ENCODE measurements at regions not wholly inside any gene's neighbourhood (a gene's known extent, or its start where the extent isn't known, plus 50 kb on each side); places are given as distances from the start of the nearest gene placed in this dataset.

DNA sequence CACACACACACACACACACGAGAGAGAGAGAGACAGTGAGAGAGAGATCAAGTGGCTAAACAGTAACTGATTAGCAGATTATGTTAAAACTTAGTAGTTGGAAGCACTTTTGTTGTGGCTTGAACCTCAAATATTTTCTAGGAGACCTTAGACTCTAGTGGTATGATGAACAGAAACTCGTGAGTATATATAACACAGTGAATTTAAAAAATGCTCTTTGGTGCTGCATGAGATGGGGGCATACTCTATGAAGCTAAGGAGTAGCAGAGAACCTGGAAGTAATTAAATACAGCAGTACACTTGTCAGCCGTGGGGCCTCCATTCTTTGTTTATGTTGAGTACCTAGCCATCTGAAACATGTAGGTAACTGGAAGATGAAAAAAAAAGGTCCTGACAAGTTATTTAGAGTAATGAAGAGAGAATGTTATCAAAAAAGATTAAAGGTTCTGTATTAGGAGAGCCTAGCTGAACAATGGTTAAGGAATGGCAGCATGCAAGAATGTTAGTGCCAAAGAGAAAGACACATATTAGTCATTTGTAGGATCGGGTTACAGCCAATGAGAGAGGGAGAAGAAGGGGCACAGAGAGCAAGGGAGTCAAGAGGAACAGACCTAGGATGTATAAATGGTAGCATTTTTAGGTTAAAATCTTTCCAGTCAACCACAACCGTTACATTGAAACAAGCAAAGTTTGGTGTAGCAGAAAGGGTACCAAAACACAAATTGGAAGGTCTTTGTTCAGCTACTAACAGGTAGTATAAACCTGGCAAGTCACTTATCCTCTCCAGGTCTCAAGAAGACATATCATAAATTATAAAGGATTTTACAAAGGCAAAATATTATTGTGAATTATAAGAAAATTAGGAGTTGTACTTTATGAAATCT is 316.7 kb upstream of the DIPK2B start:
- peaks cover 0 to 11% of the 10 kb centered on the region in 2 donors for H3K27me3 ChIP-seq (ENCODE audit: control insufficient read depth in 2 of 2, insufficient read depth in 2 of 2, low read length in 2 of 2)
- H3K4me1 ChIP-seq (ENCODE audit: control insufficient read depth in 1 of 2, insufficient read depth in 2 of 2, low read length in 2 of 2) = peaks cover 8 to 14% of the 10 kb centered on the region in 2 donors
- no peak overlapping the region for H2AFZ ChIP-seq (ENCODE audit: insufficient read depth, low read depth, low read length, poor library complexity, severe bottlenecking)
- intact Hi-C loops (cut with micrococcal nuclease) = no loop called here
- H3K4me1 Mint-ChIP-seq = peaks cover 10% of the 10 kb centered on the region
- H4K20me1 ChIP-seq (ENCODE audit: insufficient read depth, low read length) = no peaks in the 10 kb centered on the region
- H3K27ac ChIP-seq (ENCODE audit: low read depth in 1 of 2, low read length in 2 of 2) = no peak overlapping the region
- H3K9ac ChIP-seq (ENCODE audit: insufficient read depth, low read length, poor library complexity, severe bottlenecking) = no peak overlapping the region
- no peaks in the 10 kb centered on the region for H3K9me3 Mint-ChIP-seq
- H3K4me3 ChIP-seq (replicated peaks in 1 of 3; ENCODE audit: low read depth in 2 of 3, low read length in 3 of 3) = no peak overlapping the region
- TF ChIP-seq CTCF (IDR thresholded peaks at IDR 0.05) = no peak
- no peaks in the 10 kb centered on the region for H3K36me3 Mint-ChIP-seq
- no peak for DNase-seq
- peaks cover 0 to 7% (median 0%) of the 10 kb centered on the region in 3 donors for H3K27me3 Mint-ChIP-seq (ENCODE audit: low read depth in 3 of 3)
- H3K4me3 Mint-ChIP-seq = no peak overlapping the region
- no CpG with 5 or more reads among the region's 5 CpGs for WGBS (ENCODE audit: insufficient coverage)
- H3K27ac Mint-ChIP-seq = peak overlapping the region in 3 of 7 donors; percentile 33 to 78 (median 65)
- H3K9me3 ChIP-seq (replicated peaks in 1 of 2; ENCODE audit: control insufficient read depth in 1 of 2, insufficient read depth in 1 of 2, low read length in 2 of 2) = no peaks in the 10 kb centered on the region
- no peak overlapping the region for H3K4me2 ChIP-seq (replicated peaks; ENCODE audit: extremely low read depth, low read length, poor library complexity, severe bottlenecking)
- no peaks in the 10 kb centered on the region for H3K36me3 ChIP-seq (replicated peaks in 1 of 2; ENCODE audit: control insufficient read depth in 1 of 2, insufficient read depth in 2 of 2, low read length in 2 of 2)
- no peaks in the 10 kb centered on the region for H3K79me2 ChIP-seq (ENCODE audit: insufficient read depth, low read length)

- peak; percentile 64 for TF ChIP-seq CTCF (IDR thresholded peaks at IDR 0.05)
- WGBS (ENCODE audit: insufficient coverage) = no CpG with 5 or more reads among the region's 12 CpGs
- Histone ChIP-seq H4K20me1 (ENCODE audit: insufficient read depth, low read length) (no peaks in the 10 kb centered on the region), H3K9ac (ENCODE audit: insufficient read depth, low read length, poor library complexity, severe bottlenecking) (no peak overlapping the region), H3K4me1 (ENCODE audit: control insufficient read depth in 1 of 2, insufficient read depth in 2 of 2, low read length in 2 of 2) (peaks cover 8 to 14% of the 10 kb centered on the region in 2 donors), H3K27me3 (ENCODE audit: control insufficient read depth in 2 of 2, insufficient read depth in 2 of 2, low read length in 2 of 2) (peaks cover 0 to 6% of the 10 kb centered on the region in 2 donors), H3K27ac (ENCODE audit: low read depth in 1 of 2, low read length in 2 of 2) (peak overlapping the region; percentile 56 to 77), H3K4me2 (replicated peaks; ENCODE audit: extremely low read depth, low read length, poor library complexity, severe bottlenecking) (peak overlapping the region; percentile 43), H3K79me2 (ENCODE audit: insufficient read depth, low read length) (no peaks in the 10 kb centered on the region), H3K4me3 (replicated peaks in 1 of 3; ENCODE audit: low read depth in 2 of 3, low read length in 3 of 3) (peak overlapping the region in 1 of 3 experiments; percentile 54), H3K9me3 (replicated peaks in 1 of 2; ENCODE audit: control insufficient read depth in 1 of 2, insufficient read depth in 1 of 2, low read length in 2 of 2) (no peaks in the 10 kb centered on the region), H3K36me3 (replicated peaks in 1 of 2; ENCODE audit: control insufficient read depth in 1 of 2, insufficient read depth in 2 of 2, low read length in 2 of 2) (no peaks in the 10 kb centered on the region), H2AFZ (ENCODE audit: insufficient read depth, low read depth, low read length, poor library complexity, severe bottlenecking) (peak overlapping the region; percentile 27)
- Mint-ChIP-seq H3K9me3 (no peaks in the 10 kb centered on the region), H3K27ac (peak overlapping the region; percentile 86 to 95 (median 89)), H3K4me3 (peak overlapping the region; percentile 52 to 80), H3K36me3 (no peaks in the 10 kb centered on the region), H3K27me3 (ENCODE audit: low read depth in 3 of 3) (peaks cover 0 to 7% (median 0%) of the 10 kb centered on the region in 3 donors), H3K4me1 (peaks cover 10% of the 10 kb centered on the region)
- peak; percentile 82 to 92 (median 87) for DNase-seq
- intact Hi-C loops (cut with micrococcal nuclease) = no loop called here
These were observed 314.9 kb upstream of the DIPK2B start for GRCh38 chrX:45515262-45516215.
